Activated CD4-positive, CD25-positive, alpha-beta regulatory T cell treated with anti-CD3 and anti-CD28 coated beads, Interleukin-2, amount 50 U/mL, for 24 hours (primary cell): ENCODE measurements at regions not wholly inside any gene's neighbourhood (a gene's known extent, or its start where the extent isn't known, plus 50 kb on each side); places are given as distances from the start of the nearest gene placed in this dataset.

Experiments used
- ATAC-seq, 2 donors: fragments of 150-1000 bp; cut with Tn5 transposase; one replicate each; pipeline ENCODE4 v1.10.0; 2021; ENCODE audit warnings: mild to moderate bottlenecking in 1 of 2, moderate library complexity in 1 of 2

GRCh38 chr18:67282796-67283195 is 233.7 kb downstream of the DSEL start:
- no peak for ATAC-seq

- no peak for ATAC-seq
Observed at GRCh38 chr18:67281746-67282145, 234.8 kb downstream of the DSEL start.

GRCh38 chr18:67280486-67281242 is 235.9 kb downstream of the DSEL start:
- ATAC-seq: no peak

DNA sequence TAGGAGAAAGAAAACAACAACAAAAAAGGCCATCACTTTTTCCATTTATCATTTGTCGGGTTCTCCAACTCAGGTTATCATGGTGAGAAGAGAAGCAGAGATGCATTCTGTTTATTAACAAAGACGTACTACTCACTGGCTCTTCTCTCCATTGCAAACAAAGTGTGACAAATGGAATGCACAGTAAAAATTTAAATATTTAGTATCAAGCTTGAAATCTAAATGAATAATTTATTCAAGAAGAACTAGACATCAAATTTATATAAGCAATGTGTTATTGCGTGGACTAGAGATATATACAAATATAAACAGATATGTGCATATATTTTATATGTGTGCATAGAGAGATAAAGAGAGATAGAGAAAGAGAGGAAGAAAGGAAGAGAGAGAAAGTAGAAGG is 236.5 kb downstream of the DSEL start:
- no peak for ATAC-seq

- no peak for ATAC-seq
Observed at GRCh38 chr18:67278984-67279383, 237.5 kb downstream of the DSEL start.

- no peak for ATAC-seq
Observed at GRCh38 chr18:67276638-67277037, 239.9 kb downstream of the DSEL start.

GRCh38 chr18:67273288-67273687 is 243.2 kb downstream of the DSEL start:
- no peak for ATAC-seq

DNA sequence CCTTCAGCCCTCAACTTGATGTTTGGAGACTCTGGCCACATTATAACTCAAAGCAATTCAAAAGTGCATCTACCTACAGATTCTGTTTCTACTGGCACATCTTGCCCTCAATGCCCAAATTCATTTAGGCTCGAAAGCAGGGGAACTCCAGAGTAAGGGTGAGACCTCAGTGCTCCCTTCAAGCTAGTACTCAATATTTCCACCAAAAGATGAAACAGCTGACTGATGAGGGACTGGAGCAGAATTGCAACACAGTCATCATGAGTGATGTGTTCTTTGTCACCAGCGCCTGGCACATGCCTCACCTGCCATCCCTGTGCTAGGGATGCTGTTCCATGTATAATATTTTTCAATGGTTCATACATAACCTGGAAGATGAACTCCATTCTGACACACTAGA is 247.3 kb downstream of the DSEL start:
- ATAC-seq: no peak

DNA sequence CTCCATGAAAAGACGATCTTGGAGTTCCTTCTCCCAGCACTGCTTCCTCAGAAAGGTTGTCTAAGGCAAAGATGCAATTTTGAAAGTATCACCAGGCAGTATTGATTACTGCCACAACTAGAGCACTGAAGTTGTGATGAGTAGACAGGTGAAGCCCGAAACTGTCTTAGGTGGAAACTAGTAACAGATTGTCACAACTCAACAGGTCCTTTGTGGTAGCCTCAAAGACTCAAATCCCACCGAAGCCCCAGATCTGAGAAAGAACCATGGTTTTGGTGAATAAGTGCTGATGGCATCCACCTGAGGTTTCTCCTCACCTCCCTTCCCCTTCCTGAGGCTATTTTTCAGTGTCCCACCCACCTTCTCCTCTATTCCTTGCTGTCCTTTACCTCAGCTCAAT is 248.0 kb downstream of the DSEL start:
- no peak for ATAC-seq

GRCh38 chr18:67266246-67267237 is 250.0 kb downstream of the DSEL start:
- ATAC-seq: no peak

DNA sequence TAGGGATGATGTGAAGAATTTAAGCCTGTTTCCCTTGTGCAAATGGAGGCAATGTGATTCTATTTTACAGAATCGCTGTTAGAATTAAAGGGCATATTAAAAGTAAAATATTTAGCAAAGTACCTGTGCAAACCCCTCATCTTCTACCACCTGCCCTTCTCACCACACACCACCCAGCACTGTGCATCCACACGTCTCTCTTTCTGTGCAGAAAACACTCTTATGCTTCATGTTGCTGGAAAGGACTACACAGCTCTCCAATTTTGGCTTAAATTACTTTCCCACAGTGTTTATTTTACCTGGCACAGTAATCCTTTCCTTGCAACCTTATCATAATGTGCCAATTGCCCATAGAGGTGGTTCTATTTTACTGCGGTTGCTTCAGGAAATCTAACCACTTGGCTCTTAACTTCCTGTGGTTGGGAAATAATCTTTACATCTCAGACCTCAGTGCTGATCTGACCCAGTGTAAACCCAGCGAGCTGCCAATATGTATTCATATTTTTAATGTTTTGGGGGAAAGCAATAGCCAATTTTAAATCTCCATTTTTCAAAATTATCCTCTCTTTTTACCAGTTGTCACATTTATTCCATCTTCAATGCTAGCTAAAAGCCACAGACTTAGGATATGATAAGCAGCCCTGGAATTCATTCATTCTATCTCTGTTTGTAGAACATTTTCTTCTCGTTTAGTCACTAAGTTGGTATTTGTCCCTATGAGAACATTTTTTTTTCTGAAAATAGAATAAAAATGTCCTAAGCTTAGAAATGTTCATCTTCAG is 250.9 kb downstream of the DSEL start:
- no peak for ATAC-seq

- ATAC-seq: no peak
Observed at GRCh38 chr18:67261931-67262552, 254.5 kb downstream of the DSEL start.

- no peak for ATAC-seq
Observed at GRCh38 chr18:67260841-67261240, 255.7 kb downstream of the DSEL start.

DNA sequence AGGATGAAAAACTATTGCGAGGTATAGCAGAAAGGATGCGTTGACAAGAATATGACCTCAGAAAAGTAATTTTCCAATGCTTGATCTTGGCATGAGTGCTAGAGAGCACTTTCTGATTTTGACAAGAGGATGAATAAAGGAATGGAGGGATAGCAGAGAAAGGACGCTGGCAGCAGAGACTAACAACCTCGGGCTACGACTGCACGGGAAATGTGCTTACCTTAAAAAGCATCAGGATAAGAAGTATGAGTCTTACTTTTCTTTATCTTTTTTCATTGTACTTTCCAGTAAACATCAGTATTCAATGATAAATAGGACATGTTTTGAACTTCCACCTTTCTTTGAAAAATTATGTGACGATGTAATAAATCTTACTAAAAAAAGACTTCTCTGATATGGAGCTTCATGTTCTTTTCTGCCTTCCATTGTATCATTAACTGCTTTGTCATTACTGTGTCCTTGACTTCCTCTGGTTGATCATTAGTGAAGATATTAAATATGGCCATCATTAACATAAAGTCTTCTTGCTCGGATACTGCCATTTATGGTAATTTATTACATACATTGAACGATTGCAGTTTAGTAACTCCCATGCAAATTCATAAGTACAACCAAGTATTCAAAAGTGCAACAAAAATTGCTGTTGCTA is 265.6 kb downstream of the DSEL start:
- ATAC-seq: no peak

DNA sequence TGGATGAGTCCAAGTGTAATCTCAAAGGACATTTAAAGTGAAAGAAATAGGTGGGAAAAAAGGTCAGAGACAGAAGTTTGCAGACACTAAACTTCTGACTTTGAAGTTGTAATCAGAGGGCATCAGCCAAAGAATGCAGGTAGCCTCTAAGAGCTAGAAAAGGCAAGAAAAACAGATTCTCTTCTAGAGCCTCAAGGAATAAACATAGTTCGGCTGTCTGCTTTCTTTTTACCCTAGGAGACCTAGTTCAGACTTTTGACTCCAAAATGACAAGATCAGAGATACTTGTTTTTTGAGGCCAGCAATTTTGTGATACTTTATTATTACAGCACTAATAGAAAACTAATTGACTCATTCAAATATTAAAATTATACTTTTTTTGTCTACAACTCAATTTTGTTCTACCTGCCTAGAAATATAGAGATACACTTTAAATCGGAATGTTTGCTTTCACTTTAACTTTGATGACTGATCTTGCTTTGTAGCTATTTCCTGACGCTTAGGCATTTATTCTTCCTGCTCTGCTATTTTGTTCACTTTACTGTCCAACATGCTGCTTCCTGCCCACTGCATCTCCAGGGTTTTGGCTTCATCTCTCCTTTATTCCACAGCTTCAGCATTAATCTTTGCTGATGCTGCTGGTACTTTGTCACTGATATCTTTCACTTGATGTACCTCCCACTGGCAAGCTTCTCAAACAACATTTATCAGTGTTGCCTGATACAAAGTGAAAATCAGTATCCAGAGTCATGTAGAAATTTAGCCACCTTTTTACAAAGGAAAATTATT is 272.5 kb downstream of the DSEL start:
- no peak for ATAC-seq

GRCh38 chr18:67242001-67242400 is 274.5 kb downstream of the DSEL start:
- no peak for ATAC-seq

GRCh38 chr18:67241299-67241698 is 275.2 kb downstream of the DSEL start:
- ATAC-seq: no peak

- no peak for ATAC-seq
Observed at GRCh38 chr18:67239826-67240225, 276.7 kb downstream of the DSEL start.

DNA sequence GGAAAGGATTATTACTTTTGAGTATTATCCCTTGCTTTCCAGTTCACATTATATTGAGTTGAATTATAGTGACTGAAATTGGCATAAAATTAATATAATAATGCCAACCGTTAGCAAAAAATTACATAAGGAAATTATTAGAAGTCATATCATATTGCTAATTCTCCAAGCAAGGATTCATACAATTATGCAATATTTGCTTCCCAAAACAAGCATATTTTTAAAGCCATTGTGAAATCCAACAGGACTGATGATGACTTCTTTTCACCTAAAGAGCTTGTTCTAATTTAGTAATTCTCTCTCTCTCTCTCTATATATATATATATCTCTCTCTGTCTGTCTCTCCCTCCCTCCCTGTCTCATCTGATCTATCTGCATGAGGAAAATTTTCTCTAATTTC is 283.5 kb downstream of the DSEL start:
- ATAC-seq: no peak

GRCh38 chr18:67232406-67232805 is 284.1 kb downstream of the DSEL start:
- no peak for ATAC-seq

DNA sequence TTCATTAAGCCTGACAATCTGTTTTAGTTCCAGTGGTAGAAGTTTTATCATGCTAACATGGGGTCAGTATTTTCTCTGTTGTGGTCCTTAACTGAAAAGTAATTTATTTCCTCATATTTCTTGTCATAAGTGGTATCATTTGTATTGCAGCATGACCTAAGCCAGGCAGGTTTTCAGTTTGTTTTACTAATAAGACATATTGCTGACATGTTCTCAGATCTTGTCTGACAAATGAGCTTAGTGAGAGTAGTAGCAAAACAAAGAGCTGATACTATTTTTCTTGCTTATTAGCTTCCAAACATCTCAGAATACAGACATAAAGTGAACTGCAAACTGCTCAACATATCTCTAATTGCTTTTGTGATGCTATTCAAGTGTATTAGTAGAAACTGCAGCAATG is 293.6 kb downstream of the DSEL start:
- no peak for ATAC-seq
